ENCODE measurements at regions not wholly inside any gene's neighbourhood (a gene's known extent, or its start where the extent isn't known, plus 50 kb on each side); places are given as distances from the start of the nearest gene placed in this dataset.
"Not testable (repeated sequence)": the region's sequence is repeated elsewhere in the genome, so short reads cannot be mapped to it uniquely, and the experiment has no call there.

GRCh38 chr5:57429513-57430120 lies 53.0 kb downstream of the ACTBL2 start:
- no peak for DNase-seq (ENCODE audit: low spot score)
- no peak overlapping the region for H3K27ac ChIP-seq
- TF ChIP-seq, protein P1, sequence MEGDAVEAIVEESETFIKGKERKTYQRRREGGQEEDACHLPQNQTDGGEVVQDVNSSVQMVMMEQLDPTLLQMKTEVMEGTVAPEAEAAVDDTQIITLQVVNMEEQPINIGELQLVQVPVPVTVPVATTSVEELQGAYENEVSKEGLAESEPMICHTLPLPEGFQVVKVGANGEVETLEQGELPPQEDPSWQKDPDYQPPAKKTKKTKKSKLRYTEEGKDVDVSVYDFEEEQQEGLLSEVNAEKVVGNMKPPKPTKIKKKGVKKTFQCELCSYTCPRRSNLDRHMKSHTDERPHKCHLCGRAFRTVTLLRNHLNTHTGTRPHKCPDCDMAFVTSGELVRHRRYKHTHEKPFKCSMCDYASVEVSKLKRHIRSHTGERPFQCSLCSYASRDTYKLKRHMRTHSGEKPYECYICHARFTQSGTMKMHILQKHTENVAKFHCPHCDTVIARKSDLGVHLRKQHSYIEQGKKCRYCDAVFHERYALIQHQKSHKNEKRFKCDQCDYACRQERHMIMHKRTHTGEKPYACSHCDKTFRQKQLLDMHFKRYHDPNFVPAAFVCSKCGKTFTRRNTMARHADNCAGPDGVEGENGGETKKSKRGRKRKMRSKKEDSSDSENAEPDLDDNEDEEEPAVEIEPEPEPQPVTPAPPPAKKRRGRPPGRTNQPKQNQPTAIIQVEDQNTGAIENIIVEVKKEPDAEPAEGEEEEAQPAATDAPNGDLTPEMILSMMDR (IDR thresholded peaks at IDR 0.05): no peak
- H3K4me3 ChIP-seq: no peak overlapping the region

- not testable (repeated sequence) for H3K27ac ChIP-seq; H3K4me3 ChIP-seq; DNase-seq (ENCODE audit: low spot score)
Observed at GRCh38 chr5:57429021-57429420, 53.6 kb downstream of the ACTBL2 start.

DNA sequence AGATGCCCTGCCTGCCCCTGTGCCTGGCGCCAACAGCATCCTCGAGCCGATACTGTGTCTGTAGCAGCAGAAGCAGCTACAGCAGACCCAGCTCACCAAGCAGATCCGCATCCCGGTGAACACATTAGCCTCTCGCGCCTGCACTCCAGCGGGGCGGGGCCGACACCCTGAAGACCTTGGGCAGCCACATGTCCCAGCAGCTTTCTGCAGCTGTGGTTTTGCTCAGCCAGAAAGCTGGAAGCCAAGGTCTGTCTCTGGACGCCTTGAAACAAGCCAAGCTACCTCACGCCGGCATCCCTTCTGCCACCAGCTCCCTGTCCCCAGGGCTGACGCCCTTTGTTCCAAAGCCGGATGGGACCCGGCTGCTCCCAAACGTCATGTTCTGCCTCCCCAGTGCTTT lies 59.6 kb downstream of the ACTBL2 start:
- no peak overlapping the region for H3K27ac ChIP-seq
- H3K4me3 ChIP-seq: no peak overlapping the region
- TF ChIP-seq, protein P1 (IDR thresholded peaks at IDR 0.05): no peak
- no peak for DNase-seq (ENCODE audit: low spot score)

DNA sequence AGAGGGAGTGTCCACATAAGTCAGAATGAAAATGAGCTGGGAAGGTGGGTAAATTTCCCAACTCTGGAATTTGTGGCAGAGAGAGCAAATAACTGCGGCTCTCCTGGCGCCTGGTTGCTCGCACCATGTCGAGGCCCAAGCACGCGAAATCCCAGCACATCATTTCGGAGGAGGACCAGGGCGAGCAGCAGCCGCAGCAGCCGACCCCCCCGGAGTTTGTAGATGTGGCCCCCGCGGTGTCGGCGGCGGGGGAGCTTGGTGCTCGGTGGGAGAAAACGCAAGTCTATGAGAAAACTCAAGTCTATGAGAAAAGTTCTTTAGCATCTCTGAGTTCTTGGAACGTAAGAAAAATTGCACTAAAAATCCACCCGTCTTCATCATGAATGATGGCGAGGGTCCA lies 60.3 kb downstream of the ACTBL2 start:
- DNase-seq (ENCODE audit: low spot score): no peak
- TF ChIP-seq, protein P1 (IDR thresholded peaks at IDR 0.05): no peak
- H3K27ac ChIP-seq: no peak overlapping the region
- no peak overlapping the region for H3K4me3 ChIP-seq

- no peak for DNase-seq (ENCODE audit: low spot score)
- H3K27ac ChIP-seq: no peak overlapping the region
- no peak overlapping the region for H3K4me3 ChIP-seq
- TF ChIP-seq, protein P1 (IDR thresholded peaks at IDR 0.05): no peak
Observed at GRCh38 chr5:57420801-57421200, 61.8 kb downstream of the ACTBL2 start.

- Histone ChIP-seq H3K27ac (no peak overlapping the region), H3K4me3 (no peak overlapping the region)
- DNase-seq (ENCODE audit: low spot score): no peak
- TF ChIP-seq, protein P1 (IDR thresholded peaks at IDR 0.05): no peak
Observed at GRCh38 chr5:57417971-57418370, 64.6 kb downstream of the ACTBL2 start.

DNA sequence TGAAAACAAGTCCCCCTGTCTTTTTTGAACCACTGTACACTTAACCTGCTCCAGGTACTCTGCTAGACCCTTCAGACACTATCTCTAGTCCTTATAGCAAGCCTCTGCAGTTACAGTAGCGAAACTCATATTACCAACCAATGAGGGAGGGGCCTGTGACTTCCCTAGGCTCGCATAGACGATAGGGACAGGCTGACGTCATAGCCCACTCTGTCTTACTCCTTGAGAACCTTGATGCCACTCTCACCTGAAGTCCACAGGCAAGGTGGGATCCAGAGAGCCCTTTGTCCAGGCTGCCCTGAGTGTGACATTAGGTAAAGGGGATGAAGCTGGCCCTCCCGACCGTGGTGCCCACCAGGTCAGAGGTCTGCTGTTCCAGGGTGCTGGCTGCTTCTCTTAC lies 65.3 kb downstream of the ACTBL2 start:
- Histone ChIP-seq H3K27ac (no peak overlapping the region), H3K4me3 (no peak overlapping the region)
- no peak for DNase-seq (ENCODE audit: low spot score)
- TF ChIP-seq, protein P1 (IDR thresholded peaks at IDR 0.05): no peak
